ENCODE measurements at regions not wholly inside any gene's neighbourhood (a gene's known extent, or its start where the extent isn't known, plus 50 kb on each side); places are given as distances from the start of the nearest gene placed in this dataset.

- TF ChIP-seq CTCF (conservative IDR thresholded peaks at IDR 0.05), result no peak
- no peak for TF ChIP-seq EZH2 (IDR thresholded peaks at IDR 0.05; ENCODE audit: low read depth)
These were observed 140.9 kb upstream of the FMR1 start for GRCh38 chrX:147770858-147771257.
